HFFc6 (cell line): ENCODE measurements at regions not wholly inside any gene's neighbourhood (a gene's known extent, or its start where the extent isn't known, plus 50 kb on each side); places are given as distances from the start of the nearest gene placed in this dataset.
"Not testable (repeated sequence)": the region's sequence is repeated elsewhere in the genome, so short reads cannot be mapped to it uniquely, and the experiment has no call there.

ENCODE experiments used
- DNase-seq: peaks from one replicate; pipeline ENCODE4 v3.0.0-alpha.2; 2018
- H3K27ac Mint-ChIP-seq: 2 replicates; pipeline ENCODE4 v1.8.0; 2020; ENCODE audit warnings: mild to moderate bottlenecking, mixed read lengths
- H3K27me3 Mint-ChIP-seq: 2 replicates; pipeline ENCODE4 v1.8.0; 2021; ENCODE audit warnings: mild to moderate bottlenecking, moderate library complexity, mixed read lengths; ENCODE audit not compliant: insufficient read depth
- H3K36me3 Mint-ChIP-seq: 2 replicates; pipeline ENCODE4 v1.8.0; 2021; ENCODE audit warnings: low read depth, mixed read lengths
- H3K4me1 Mint-ChIP-seq: 2 replicates; pipeline ENCODE4 v1.8.0; 2020; ENCODE audit warnings: low read depth, mixed read lengths
- H3K4me3 Mint-ChIP-seq: 2 replicates; pipeline ENCODE4 v1.8.0; 2020; ENCODE audit warnings: mild to moderate bottlenecking, moderate library complexity, mixed read lengths
- H3K9me3 Mint-ChIP-seq: 2 replicates; pipeline ENCODE4 v1.8.0; 2020; ENCODE audit warnings: mild to moderate bottlenecking, mixed read lengths
- TF ChIP-seq, protein P1 (sequence below): fragments of 200-600 bp; sonication (generic); IDR thresholded peaks from 2 replicates; pipeline ENCODE4 v1.5.0; 2021; ENCODE audit warnings: antibody characterized with exemption, mild to moderate bottlenecking

DNA sequence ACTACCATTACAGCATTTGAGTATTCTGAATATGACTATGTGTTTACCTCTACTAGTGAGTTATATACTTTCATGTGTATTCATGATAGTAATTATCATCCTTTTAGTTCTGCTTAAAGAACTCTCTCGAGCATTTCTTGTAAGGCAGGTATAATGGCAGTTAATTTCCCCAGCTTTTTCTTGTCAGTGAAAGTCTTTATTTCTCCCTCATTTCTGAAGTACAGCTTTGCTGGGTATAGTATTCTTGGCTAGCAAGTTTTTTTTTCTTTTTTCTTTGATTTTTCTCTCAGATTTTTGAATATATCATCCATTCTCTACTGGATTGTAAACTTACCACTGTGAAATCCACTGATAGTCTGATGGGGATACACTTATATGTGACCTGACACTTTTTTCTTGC is 165.9 kb upstream of the ARHGAP5 start:
- Mint-ChIP-seq H3K4me3 (no peak overlapping the region), H3K27me3 (peaks cover 3% of the 10 kb centered on the region; the same call in 1 of the 2 replicates), H3K36me3 (no peaks in the 10 kb centered on the region), H3K9me3 (peaks cover 14% of the 10 kb centered on the region; the same call in 1 of the 2 replicates), H3K4me1 (no peaks in the 10 kb centered on the region), H3K27ac (no peak overlapping the region)
- TF ChIP-seq, protein P1, sequence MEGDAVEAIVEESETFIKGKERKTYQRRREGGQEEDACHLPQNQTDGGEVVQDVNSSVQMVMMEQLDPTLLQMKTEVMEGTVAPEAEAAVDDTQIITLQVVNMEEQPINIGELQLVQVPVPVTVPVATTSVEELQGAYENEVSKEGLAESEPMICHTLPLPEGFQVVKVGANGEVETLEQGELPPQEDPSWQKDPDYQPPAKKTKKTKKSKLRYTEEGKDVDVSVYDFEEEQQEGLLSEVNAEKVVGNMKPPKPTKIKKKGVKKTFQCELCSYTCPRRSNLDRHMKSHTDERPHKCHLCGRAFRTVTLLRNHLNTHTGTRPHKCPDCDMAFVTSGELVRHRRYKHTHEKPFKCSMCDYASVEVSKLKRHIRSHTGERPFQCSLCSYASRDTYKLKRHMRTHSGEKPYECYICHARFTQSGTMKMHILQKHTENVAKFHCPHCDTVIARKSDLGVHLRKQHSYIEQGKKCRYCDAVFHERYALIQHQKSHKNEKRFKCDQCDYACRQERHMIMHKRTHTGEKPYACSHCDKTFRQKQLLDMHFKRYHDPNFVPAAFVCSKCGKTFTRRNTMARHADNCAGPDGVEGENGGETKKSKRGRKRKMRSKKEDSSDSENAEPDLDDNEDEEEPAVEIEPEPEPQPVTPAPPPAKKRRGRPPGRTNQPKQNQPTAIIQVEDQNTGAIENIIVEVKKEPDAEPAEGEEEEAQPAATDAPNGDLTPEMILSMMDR, result no peak
- no peak for DNase-seq

DNA sequence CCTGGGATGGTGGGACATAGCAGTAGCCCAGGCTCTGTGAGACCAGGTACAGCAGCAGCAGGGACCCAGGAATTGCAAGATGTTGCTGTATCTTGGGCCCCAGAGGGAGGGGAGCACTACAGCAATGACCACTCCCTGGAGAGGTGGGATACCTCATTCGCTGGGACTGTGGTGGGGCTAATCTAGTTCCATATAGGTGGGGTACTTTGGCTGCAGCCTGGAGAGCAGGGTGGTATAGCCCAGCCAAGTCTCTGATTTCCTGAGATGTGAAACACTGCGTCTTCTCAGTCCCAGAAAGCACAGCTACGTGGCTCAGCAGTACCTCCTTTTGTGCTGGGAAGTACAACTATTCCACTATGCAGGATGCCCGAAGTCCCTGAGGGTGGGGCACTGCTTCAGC is 163.7 kb upstream of the ARHGAP5 start:
- H3K4me1 Mint-ChIP-seq, result no peaks in the 10 kb centered on the region
- no peaks in the 10 kb centered on the region for H3K36me3 Mint-ChIP-seq
- TF ChIP-seq, protein P1, result no peak
- peaks cover 14% of the 10 kb centered on the region; the same call in 1 of the 2 replicates for H3K9me3 Mint-ChIP-seq
- H3K4me3 Mint-ChIP-seq, result no peak overlapping the region
- no peak for DNase-seq
- no peak overlapping the region for H3K27ac Mint-ChIP-seq
- peaks cover 3% of the 10 kb centered on the region; the same call in 1 of the 2 replicates for H3K27me3 Mint-ChIP-seq

DNA sequence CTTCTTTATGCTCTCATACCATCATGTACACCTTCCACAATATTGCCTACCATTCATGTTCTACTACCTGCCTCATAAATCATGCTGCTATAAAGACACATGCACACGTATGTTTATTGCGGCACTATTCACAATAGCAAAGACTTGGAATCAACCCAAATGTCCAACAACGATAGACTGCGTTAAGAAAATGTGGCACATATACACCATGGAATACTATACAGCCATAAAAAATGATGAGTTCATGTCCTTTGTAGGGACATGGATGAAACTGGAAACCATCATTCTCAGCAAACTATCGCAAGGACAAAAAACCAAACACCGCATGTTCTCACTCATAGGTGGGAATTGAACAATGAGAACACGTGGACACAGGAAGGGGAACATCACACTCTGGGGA is 158.8 kb upstream of the ARHGAP5 start:
- not testable (repeated sequence) for H3K4me3 Mint-ChIP-seq, H3K4me1 Mint-ChIP-seq, H3K27ac Mint-ChIP-seq, H3K36me3 Mint-ChIP-seq, H3K9me3 Mint-ChIP-seq, H3K27me3 Mint-ChIP-seq, DNase-seq

DNA sequence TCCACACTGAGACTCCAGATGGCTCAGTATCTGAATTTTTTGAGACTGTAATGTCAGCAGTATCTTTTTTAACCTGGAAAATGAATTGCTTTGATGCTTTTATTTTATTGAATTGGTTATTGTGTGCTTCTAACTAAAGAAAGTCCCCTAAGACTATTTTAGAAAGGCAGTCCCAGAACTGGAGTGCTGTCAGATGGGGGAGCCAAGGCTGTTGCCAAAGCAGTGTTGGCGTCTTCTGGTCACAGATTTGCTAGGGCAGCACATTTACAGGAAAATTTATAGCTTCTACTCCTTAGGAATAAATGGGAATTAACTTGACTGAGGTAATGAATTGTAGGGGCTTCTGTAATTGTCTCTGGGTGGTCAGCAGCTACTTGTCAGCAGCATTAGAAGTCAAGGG is 157.1 kb upstream of the ARHGAP5 start:
- peaks cover 6% of the 10 kb centered on the region for H3K4me1 Mint-ChIP-seq
- TF ChIP-seq, protein P1, result no peak
- no peaks in the 10 kb centered on the region for H3K9me3 Mint-ChIP-seq
- H3K4me3 Mint-ChIP-seq, result no peak overlapping the region
- no peak for DNase-seq
- no peaks in the 10 kb centered on the region for H3K36me3 Mint-ChIP-seq
- H3K27ac Mint-ChIP-seq, result no peak overlapping the region
- H3K27me3 Mint-ChIP-seq, result peaks cover 5% of the 10 kb centered on the region

DNA sequence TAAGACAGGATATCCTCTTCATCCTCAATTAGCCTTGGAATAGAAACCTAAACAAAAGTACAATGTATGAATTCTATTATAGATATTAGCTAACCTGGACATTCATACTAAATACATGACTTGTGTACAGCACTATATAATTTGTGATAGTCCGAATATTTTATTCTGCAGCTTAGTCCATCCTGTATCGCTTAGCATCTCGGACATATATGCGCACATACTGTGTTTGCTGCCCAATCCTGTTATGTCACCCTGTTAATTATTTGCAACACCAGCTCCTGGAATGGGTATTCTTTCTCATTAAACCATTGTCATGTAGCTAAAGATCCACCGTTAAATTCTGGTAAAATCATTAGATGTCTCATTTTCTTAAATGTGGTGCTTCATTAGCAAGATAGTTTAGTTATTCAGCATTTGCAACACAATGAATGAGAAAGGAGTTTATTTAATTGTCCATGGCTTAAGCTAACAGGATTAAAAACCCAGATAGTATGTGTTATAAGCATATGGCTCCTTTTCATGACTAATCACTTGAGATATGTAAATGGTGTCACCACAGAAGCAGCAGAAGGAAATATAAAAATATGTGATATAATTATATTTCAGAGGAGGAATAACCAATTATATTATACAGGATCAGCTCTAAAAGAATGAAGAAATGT is 156.0 kb upstream of the ARHGAP5 start:
- TF ChIP-seq, protein P1, result no peak
- Mint-ChIP-seq H3K4me3 (no peak overlapping the region), H3K4me1 (peaks cover 9% of the 10 kb centered on the region), H3K36me3 (no peaks in the 10 kb centered on the region), H3K9me3 (no peaks in the 10 kb centered on the region), H3K27ac (no peak overlapping the region), H3K27me3 (peaks cover 5% of the 10 kb centered on the region)
- DNase-seq, result no peak

DNA sequence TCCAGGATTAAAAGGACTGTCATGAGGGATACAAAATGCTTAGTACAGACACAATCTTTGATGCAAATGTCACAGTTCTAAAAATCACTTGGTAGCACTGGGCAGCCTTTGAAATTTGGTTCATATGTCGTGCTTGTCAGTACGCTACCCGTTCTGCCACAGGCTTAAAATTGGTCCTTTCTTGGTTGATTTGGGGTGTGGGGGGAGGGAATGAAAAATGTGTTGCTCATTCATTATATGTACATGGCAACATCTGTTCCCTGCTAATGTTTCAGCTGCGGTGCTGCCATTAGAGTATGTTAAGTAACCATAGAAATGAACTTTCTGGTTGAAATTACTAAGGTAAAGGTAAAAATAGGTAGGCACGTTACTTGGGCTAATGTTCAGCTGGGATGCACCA is 155.4 kb upstream of the ARHGAP5 start:
- no peak overlapping the region for H3K4me3 Mint-ChIP-seq
- no peaks in the 10 kb centered on the region for H3K9me3 Mint-ChIP-seq
- DNase-seq, result no peak
- peaks cover 15% of the 10 kb centered on the region for H3K4me1 Mint-ChIP-seq
- H3K27me3 Mint-ChIP-seq, result peaks cover 5% of the 10 kb centered on the region
- H3K36me3 Mint-ChIP-seq, result no peaks in the 10 kb centered on the region
- no peak overlapping the region for H3K27ac Mint-ChIP-seq
- TF ChIP-seq, protein P1, result no peak
